ENCODE measurements at regions not wholly inside any gene's neighbourhood (a gene's known extent, or its start where the extent isn't known, plus 50 kb on each side); places are given as distances from the start of the nearest gene placed in this dataset.

- TF ChIP-seq CTCF (IDR thresholded peaks at IDR 0.05), result no peak
- no peak for TF ChIP-seq ZNF396 (CRISPR knock-in tag; IDR thresholded peaks at IDR 0.05; ENCODE audit: borderline replicate concordance)
- TF ChIP-seq SMAD4 (CRISPR knock-in tag; IDR thresholded peaks at IDR 0.05), result no peak
- TF ChIP-seq, protein P1, sequence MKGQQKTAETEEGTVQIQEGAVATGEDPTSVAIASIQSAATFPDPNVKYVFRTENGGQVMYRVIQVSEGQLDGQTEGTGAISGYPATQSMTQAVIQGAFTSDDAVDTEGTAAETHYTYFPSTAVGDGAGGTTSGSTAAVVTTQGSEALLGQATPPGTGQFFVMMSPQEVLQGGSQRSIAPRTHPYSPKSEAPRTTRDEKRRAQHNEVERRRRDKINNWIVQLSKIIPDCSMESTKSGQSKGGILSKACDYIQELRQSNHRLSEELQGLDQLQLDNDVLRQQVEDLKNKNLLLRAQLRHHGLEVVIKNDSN (CRISPR knock-in tag; IDR thresholded peaks at IDR 0.05), result no peak
- TF ChIP-seq, protein P2, sequence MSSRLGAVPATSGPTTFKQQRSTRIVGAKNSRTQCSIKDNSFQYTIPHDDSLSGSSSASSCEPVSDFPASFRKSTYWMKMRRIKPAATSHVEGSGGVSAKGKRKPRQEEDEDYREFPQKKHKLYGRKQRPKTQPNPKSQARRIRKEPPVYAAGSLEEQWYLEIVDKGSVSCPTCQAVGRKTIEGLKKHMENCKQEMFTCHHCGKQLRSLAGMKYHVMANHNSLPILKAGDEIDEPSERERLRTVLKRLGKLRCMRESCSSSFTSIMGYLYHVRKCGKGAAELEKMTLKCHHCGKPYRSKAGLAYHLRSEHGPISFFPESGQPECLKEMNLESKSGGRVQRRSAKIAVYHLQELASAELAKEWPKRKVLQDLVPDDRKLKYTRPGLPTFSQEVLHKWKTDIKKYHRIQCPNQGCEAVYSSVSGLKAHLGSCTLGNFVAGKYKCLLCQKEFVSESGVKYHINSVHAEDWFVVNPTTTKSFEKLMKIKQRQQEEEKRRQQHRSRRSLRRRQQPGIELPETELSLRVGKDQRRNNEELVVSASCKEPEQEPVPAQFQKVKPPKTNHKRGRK (CRISPR knock-in tag; IDR thresholded peaks at IDR 0.05; ENCODE audit: borderline replicate concordance), result no peak
- TF ChIP-seq NFYB (CRISPR knock-in tag; conservative IDR thresholded peaks at IDR 0.05; ENCODE audit: low read depth), result no peak
- TF ChIP-seq IRF1 (CRISPR knock-in tag; IDR thresholded peaks at IDR 0.05), result no peak
- no peak for TF ChIP-seq SMAD3 (CRISPR knock-in tag; IDR thresholded peaks at IDR 0.05; ENCODE audit: borderline replicate concordance)
- no peak for TF ChIP-seq USF2 (CRISPR knock-in tag; IDR thresholded peaks at IDR 0.05)
- TF ChIP-seq FOXP1 (CRISPR knock-in tag; IDR thresholded peaks at IDR 0.05; ENCODE audit: borderline replicate concordance), result no peak
- TF ChIP-seq MAX (CRISPR knock-in tag; IDR thresholded peaks at IDR 0.05), result no peak
- TF ChIP-seq, protein P3, sequence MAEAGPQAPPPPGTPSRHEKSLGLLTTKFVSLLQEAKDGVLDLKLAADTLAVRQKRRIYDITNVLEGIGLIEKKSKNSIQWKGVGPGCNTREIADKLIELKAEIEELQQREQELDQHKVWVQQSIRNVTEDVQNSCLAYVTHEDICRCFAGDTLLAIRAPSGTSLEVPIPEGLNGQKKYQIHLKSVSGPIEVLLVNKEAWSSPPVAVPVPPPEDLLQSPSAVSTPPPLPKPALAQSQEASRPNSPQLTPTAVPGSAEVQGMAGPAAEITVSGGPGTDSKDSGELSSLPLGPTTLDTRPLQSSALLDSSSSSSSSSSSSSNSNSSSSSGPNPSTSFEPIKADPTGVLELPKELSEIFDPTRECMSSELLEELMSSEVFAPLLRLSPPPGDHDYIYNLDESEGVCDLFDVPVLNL (CRISPR knock-in tag; IDR thresholded peaks at IDR 0.05; ENCODE audit: borderline replicate concordance, low read depth), result no peak
- TF ChIP-seq ZBTB21 (CRISPR knock-in tag; IDR thresholded peaks at IDR 0.05; ENCODE audit: borderline replicate concordance), result no peak
- TF ChIP-seq TCF7 (CRISPR knock-in tag; IDR thresholded peaks at IDR 0.05; ENCODE audit: low read depth), result no peak
Measured at GRCh38 chr12:42886160-42886559, 296.6 kb upstream of the PRICKLE1 start.

Measured in WTC11 (cell line).